B cell (primary cell): ENCODE measurements at regions not wholly inside any gene's neighbourhood (a gene's known extent, or its start where the extent isn't known, plus 50 kb on each side); places are given as distances from the start of the nearest gene placed in this dataset.

Source experiments
- ATAC-seq: fragments of 200-7000 bp; cut with Tn5 transposase; one replicate; pipeline ENCODE4 v1.10.0; 2021; ENCODE audit warnings: low read depth, mild to moderate bottlenecking, moderate number of reproducible peaks, moderate library complexity
- CTCF ChIA-PET: fragments of 350-600 bp; sonication (Branson Sonifier 250); formaldehyde crosslinking; loops from one replicate; lab custom pipeline; 2021; ENCODE audit warnings: antibody characterized with exemption, inconsistent platforms; lab: Charles Lee
- POLR2A ChIA-PET: fragments of 350-600 bp; sonication (Branson Sonifier 250); formaldehyde crosslinking; loops from one replicate; lab custom pipeline; 2021; ENCODE audit warnings: antibody characterized with exemption; lab: Charles Lee
- DNase-seq: peaks from one replicate; pipeline ENCODE4 v3.0.0; 2013
- H2AFZ ChIP-seq: 2 replicates; pipeline ENCODE4 v1.6.1; 2012; ENCODE audit warnings: mild to moderate bottlenecking, low read depth, low read length; ENCODE audit not compliant: insufficient read depth, poor library complexity, severe bottlenecking
- H3K27ac ChIP-seq, 2 donors: 1 replicate in 1 of 2; 2 replicates in 1 of 2; pipeline ENCODE4 v1.5.1; 2012 to 2013; ENCODE audit warnings: low read length in 2 of 2, mild to moderate bottlenecking in 2 of 2, moderate library complexity in 1 of 2
- H3K27me3 ChIP-seq, 4 experiments: fragments of 200-600 bp in 1 of 4; sonication (generic) in 1 of 4; replicated peaks in 1 of 4; 1 replicate in 2 of 4; 2 replicates in 2 of 4; pipeline versions ENCODE4 v1.6.1 to v1.7.0; 2013 to 2016; ENCODE audit warnings: low read length in 3 of 4, mild to moderate bottlenecking in 2 of 4, mixed read lengths in 1 of 4, moderate library complexity in 1 of 4; ENCODE audit not compliant: insufficient read depth in 4 of 4, control insufficient read depth in 3 of 4; ENCODE audit errors: control extremely low read depth in 1 of 4
- H3K36me3 ChIP-seq, 2 experiments: replicated peaks in 1 of 2; 1 replicate in 1 of 2; 2 replicates in 1 of 2; pipeline versions ENCODE4 v1.6.1 to v1.7.1; 2013; ENCODE audit warnings: low read length in 1 of 2; ENCODE audit not compliant: insufficient read depth in 2 of 2, control insufficient read depth in 1 of 2; ENCODE audit errors: control extremely low read depth in 1 of 2, extremely low read depth in 1 of 2
- H3K4me1 ChIP-seq, 2 donors: fragments of 200-600 bp in 1 of 2; sonication (generic) in 1 of 2; 1 replicate in 1 of 2; 2 replicates in 1 of 2; pipeline versions ENCODE4 v1.5.1 to v1.6.1; 2013 to 2017; ENCODE audit warnings: low read length in 2 of 2; ENCODE audit not compliant: control insufficient read depth in 2 of 2, insufficient read depth in 2 of 2
- H3K4me2 ChIP-seq: replicated peaks from 2 replicates; pipeline ENCODE3; 2012; ENCODE audit warnings: mild to moderate bottlenecking, low read depth, low read length; ENCODE audit not compliant: poor library complexity, severe bottlenecking
- H3K4me3 ChIP-seq, 5 experiments: fragments of 200-600 bp in 1 of 5; sonication (generic) in 1 of 5; 1 replicate in 3 of 5; 2 replicates in 2 of 5; pipeline versions ENCODE4 v1.5.1 to v1.7.0; 2011 to 2016; ENCODE audit warnings: low read length in 4 of 5, mild to moderate bottlenecking in 4 of 5, low read depth in 2 of 5, control low read depth in 1 of 5, moderate library complexity in 1 of 5; ENCODE audit not compliant: insufficient read depth in 1 of 5; ENCODE audit errors: control extremely low read depth in 1 of 5, extremely low read depth in 1 of 5
- H3K79me2 ChIP-seq: fragments of 200-600 bp; sonication (generic); one replicate; pipeline ENCODE4 v1.6.0; 2016; ENCODE audit warnings: low read length; ENCODE audit not compliant: control insufficient read depth, insufficient read depth
- H3K9ac ChIP-seq: fragments of 200-600 bp; sonication (generic); 2 replicates; pipeline ENCODE4 v1.6.1; 2017; ENCODE audit warnings: mild to moderate bottlenecking, low read length, moderate library complexity
- H3K9me3 ChIP-seq, 3 donors: one replicate each; pipeline versions ENCODE4 v1.6.1 to v1.7.1; 2013; ENCODE audit warnings: low read length in 2 of 3; ENCODE audit not compliant: control insufficient read depth in 2 of 3, insufficient read depth in 1 of 3; ENCODE audit errors: control extremely low read depth in 1 of 3
- H4K20me1 ChIP-seq: 2 replicates; pipeline ENCODE4 v1.6.0; 2012; ENCODE audit warnings: mild to moderate bottlenecking, low read length; ENCODE audit not compliant: insufficient read depth, control insufficient read depth, poor library complexity, severe bottlenecking
- H3K27ac Mint-ChIP-seq: one replicate; pipeline ENCODE4 v1.8.0; 2021; ENCODE audit warnings: mixed read lengths
- H3K27me3 Mint-ChIP-seq: one replicate; pipeline ENCODE4 v1.8.0; 2021; ENCODE audit warnings: mixed read lengths
- H3K4me1 Mint-ChIP-seq: one replicate; pipeline ENCODE4 v1.8.0; 2021; ENCODE audit warnings: mixed read lengths
- H3K4me3 Mint-ChIP-seq: one replicate; pipeline ENCODE4 v1.8.0; 2021; ENCODE audit warnings: mixed read lengths
- H3K9me3 Mint-ChIP-seq: one replicate; pipeline ENCODE4 v1.8.0; 2022; ENCODE audit warnings: mixed read lengths; ENCODE audit not compliant: insufficient read depth
- EZH2 ChIP-seq: IDR thresholded peaks from 2 replicates; pipeline ENCODE4 v1.6.1; 2012; ENCODE audit warnings: borderline replicate concordance, low read depth, mild to moderate bottlenecking, moderate library complexity, low read length; ENCODE audit not compliant: insufficient read depth, poor library complexity, severe bottlenecking
- WGBS: methylation state at CpG from one replicate; pipeline ENCODE4 v1.1.5; 2013; ENCODE audit warnings: missing lambda C conversion rate; ENCODE audit not compliant: insufficient coverage; 5-methylcytosine and 5-hydroxymethylcytosine counted together
- intact Hi-C: fragments of 100-400 bp; cut with micrococcal nuclease; formaldehyde crosslinking; loops from one replicate; pipeline ENCODE4 v1.10.0; 2022
- TF ChIP-seq, protein P1 (sequence below): fragments of 200-600 bp; IDR thresholded peaks from one replicate; pipeline ENCODE4 v1.8.0; 2022; ENCODE audit warnings: antibody characterized with exemption, mild to moderate bottlenecking

DNA sequence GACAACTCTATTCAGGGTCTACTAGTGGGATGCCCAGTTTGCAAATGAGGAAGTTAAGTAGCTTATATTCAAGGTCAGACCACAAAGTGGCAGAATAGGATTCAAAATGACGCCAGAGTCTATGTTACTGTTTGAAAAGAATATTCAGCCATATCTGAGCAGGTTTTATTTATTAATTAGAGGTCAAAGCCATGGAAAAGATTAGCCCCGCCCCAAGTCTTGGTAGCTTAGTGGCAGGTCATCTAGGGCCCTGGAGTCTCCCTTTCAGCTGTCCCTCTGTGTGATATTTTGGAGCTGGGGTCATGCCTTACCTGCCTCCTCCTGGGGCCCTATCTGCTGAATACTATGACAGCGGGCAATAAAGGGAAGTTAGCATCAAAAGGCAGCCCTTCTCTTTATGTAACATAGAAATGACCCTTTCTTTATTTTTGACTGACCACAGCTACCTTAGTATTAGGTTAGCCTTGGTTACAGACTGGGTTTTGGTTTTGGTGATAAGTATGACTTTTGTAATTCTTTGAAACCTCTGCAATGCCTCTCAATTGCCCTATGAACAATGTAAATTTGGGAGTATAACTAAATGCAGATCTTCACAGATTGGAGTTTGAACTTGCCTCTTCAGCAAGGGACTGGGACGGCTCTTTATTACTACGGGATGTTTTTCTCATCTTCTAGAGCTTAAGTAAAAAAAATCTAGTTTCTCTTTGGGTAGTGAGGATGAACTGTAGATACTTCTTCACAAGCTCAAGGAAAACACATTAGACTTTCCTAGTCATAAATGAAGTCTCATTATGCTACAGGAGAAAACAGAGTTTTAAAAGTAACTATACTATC is 153.0 kb upstream of the ITGA4 start:
- CTCF ChIA-PET, result interaction anchor here (0.7 to 15.2 kb wide), 34 partner anchors 9 to 411 kb away, joined by 3 to 252 read pairs (median 6); partner anchors contain the start of gene ITGA4
- H2AFZ ChIP-seq, result peak overlapping the region; percentile 53
- TF ChIP-seq, protein P1, sequence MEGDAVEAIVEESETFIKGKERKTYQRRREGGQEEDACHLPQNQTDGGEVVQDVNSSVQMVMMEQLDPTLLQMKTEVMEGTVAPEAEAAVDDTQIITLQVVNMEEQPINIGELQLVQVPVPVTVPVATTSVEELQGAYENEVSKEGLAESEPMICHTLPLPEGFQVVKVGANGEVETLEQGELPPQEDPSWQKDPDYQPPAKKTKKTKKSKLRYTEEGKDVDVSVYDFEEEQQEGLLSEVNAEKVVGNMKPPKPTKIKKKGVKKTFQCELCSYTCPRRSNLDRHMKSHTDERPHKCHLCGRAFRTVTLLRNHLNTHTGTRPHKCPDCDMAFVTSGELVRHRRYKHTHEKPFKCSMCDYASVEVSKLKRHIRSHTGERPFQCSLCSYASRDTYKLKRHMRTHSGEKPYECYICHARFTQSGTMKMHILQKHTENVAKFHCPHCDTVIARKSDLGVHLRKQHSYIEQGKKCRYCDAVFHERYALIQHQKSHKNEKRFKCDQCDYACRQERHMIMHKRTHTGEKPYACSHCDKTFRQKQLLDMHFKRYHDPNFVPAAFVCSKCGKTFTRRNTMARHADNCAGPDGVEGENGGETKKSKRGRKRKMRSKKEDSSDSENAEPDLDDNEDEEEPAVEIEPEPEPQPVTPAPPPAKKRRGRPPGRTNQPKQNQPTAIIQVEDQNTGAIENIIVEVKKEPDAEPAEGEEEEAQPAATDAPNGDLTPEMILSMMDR, result peak; percentile 40
- no peak for TF ChIP-seq EZH2
- H3K27ac ChIP-seq, result peak overlapping the region; percentile 92 to 97
- no peaks in the 10 kb centered on the region for H3K9me3 ChIP-seq
- H3K79me2 ChIP-seq, result peaks cover 5% of the 10 kb centered on the region
- H3K4me3 Mint-ChIP-seq, result peak overlapping the region; percentile 70
- H3K9me3 Mint-ChIP-seq, result no peaks in the 10 kb centered on the region
- peak overlapping the region; percentile 94 for H3K27ac Mint-ChIP-seq
- DNase-seq (peak; percentile 87), ATAC-seq (peak; percentile 63)
- H4K20me1 ChIP-seq, result no peaks in the 10 kb centered on the region
- intact Hi-C loops, result loop anchor here (1.0 to 10.0 kb wide), 10 partner anchors 8 to 1299 kb away; partner anchors contain the start of genes CWC22, ITGA4, ITPRID2 and UBE2E3
- peak overlapping the region; percentile 68 for H3K9ac ChIP-seq
- no peaks in the 10 kb centered on the region for H3K27me3 ChIP-seq
- 0% methylated on average over 2 of the region's 5 CpGs for WGBS
- peaks cover 60% of the 10 kb centered on the region for H3K4me1 Mint-ChIP-seq
- no peaks in the 10 kb centered on the region for H3K36me3 ChIP-seq
- no peaks in the 10 kb centered on the region for H3K27me3 Mint-ChIP-seq
- POLR2A ChIA-PET, result interaction anchor here (0.6 to 2.7 kb wide), 4 partner anchors 152 to 199 kb away, joined by 3 to 24 read pairs (median 4); partner anchors contain the start of gene ITGA4
- H3K4me3 ChIP-seq, result peak overlapping the region in 2 of 5 experiments; percentile 5 to 24
- H3K4me2 ChIP-seq, result peak overlapping the region; percentile 82
- H3K4me1 ChIP-seq, result peaks cover 47 to 56% of the 10 kb centered on the region in 2 donors
